OCI-LY7 (cell line): ENCODE measurements at regions not wholly inside any gene's neighbourhood (a gene's known extent, or its start where the extent isn't known, plus 50 kb on each side); places are given as distances from the start of the nearest gene placed in this dataset.

ENCODE experiments used
- BruUV-seq: library from RNA; stranded (reverse); fragments of 400-500 nt; replicated peaks from 2 replicates; lab custom pipeline; 2021; lab: Mats Ljungman, UMichigan
- CTCF ChIA-PET: fragments of 300-600 bp; sonication (Branson Sonifier 250); formaldehyde crosslinking; loops from one replicate; lab custom pipeline; 2022; ENCODE audit warnings: antibody characterized with exemption; ENCODE audit not compliant: unreplicated experiment; lab: Charles Lee
- POLR2A ChIA-PET: fragments of 300-600 bp; sonication (Branson Sonifier 250); formaldehyde crosslinking; loops from one replicate; lab custom pipeline; 2022; ENCODE audit warnings: antibody characterized with exemption; lab: Charles Lee
- DNase-seq: peaks from one replicate; pipeline ENCODE4 v3.0.0-alpha.2; 2015; ENCODE audit warnings: low spot score
- H2AFZ ChIP-seq: fragments of 200-600 bp; sonication (generic), shearing (Covaris generic); 2 replicates; pipeline ENCODE4 v1.6.1; 2014; ENCODE audit warnings: mild to moderate bottlenecking, antibody characterized with exemption, low read length, moderate library complexity
- H3K27ac ChIP-seq: fragments of 200-600 bp; sonication (generic); 2 replicates; pipeline ENCODE4 v1.5.1; 2014; ENCODE audit warnings: mixed run types, low read depth, mild to moderate bottlenecking, moderate library complexity, low read length, inconsistent platforms; ENCODE audit not compliant: poor library complexity, severe bottlenecking
- H3K36me3 ChIP-seq: fragments of 200-600 bp; sonication (generic); 2 replicates; pipeline ENCODE4 v1.6.1; 2014; ENCODE audit warnings: mild to moderate bottlenecking, antibody characterized with exemption, low read length, moderate library complexity, mixed read lengths; ENCODE audit not compliant: insufficient read depth
- H3K4me1 ChIP-seq: fragments of 200-600 bp; sonication (generic); 2 replicates; pipeline ENCODE4 v1.5.1; 2014; ENCODE audit warnings: mild to moderate bottlenecking, low read length; ENCODE audit not compliant: insufficient read depth, poor library complexity, severe bottlenecking
- H3K4me2 ChIP-seq: fragments of 200-600 bp; sonication (generic); 2 replicates; pipeline ENCODE4 v1.6.1; 2014; ENCODE audit warnings: mild to moderate bottlenecking, low read length
- H3K4me3 ChIP-seq: fragments of 200-600 bp; sonication (generic); 2 replicates; pipeline ENCODE4 v1.5.1; 2014; ENCODE audit warnings: mild to moderate bottlenecking, low read depth, low read length; ENCODE audit not compliant: poor library complexity, severe bottlenecking
- H3K79me2 ChIP-seq: fragments of 200-600 bp; sonication (generic); 2 replicates; pipeline ENCODE4 v1.6.1; 2016; ENCODE audit warnings: low read depth, mild to moderate bottlenecking, low read length, moderate library complexity, mixed read lengths; ENCODE audit not compliant: insufficient read depth
- H3K9me2 ChIP-seq: fragments of 200-600 bp; sonication (generic); 2 replicates; pipeline ENCODE4 v1.6.1; 2016; ENCODE audit warnings: mild to moderate bottlenecking, low read length, mixed read lengths; ENCODE audit not compliant: insufficient read depth
- H3K9me3 ChIP-seq: fragments of 200-600 bp; sonication (generic); 2 replicates; pipeline ENCODE4 v1.6.1; 2014; ENCODE audit warnings: mild to moderate bottlenecking, mixed run types, low read length, mixed read lengths
- H4K20me1 ChIP-seq: fragments of 200-600 bp; sonication (generic); 2 replicates; pipeline ENCODE4 v1.6.1; 2014; ENCODE audit warnings: mild to moderate bottlenecking, antibody characterized with exemption, low read length, moderate library complexity, mixed read lengths; ENCODE audit not compliant: insufficient read depth
- CTCF ChIP-seq: fragments of 200-600 bp; sonication (generic); conservative IDR thresholded peaks from 2 replicates; pipeline ENCODE4 v1.5.1; 2014; ENCODE audit warnings: mild to moderate bottlenecking, antibody characterized with exemption, low read length, moderate library complexity, mixed read lengths
- EZH2phosphoT487 ChIP-seq: fragments of 200-600 bp; sonication (generic); IDR thresholded peaks from 2 replicates; pipeline ENCODE4 v1.6.1; 2018; ENCODE audit warnings: low read depth, borderline replicate concordance, mild to moderate bottlenecking, mixed run types, antibody characterized with exemption, low read length, moderate library complexity, mixed read lengths
- intact Hi-C: fragments of 100-400 bp; cut with micrococcal nuclease; formaldehyde crosslinking; loops from one replicate; pipeline ENCODE4 v1.10.0; 2022; ENCODE audit not compliant: unreplicated experiment

GRCh38 chr19:27705896-27706295, 1507.1 kb downstream of the UQCRFS1 start:
- intact Hi-C loops, result no loop called here
- TF ChIP-seq EZH2phosphoT487 (no peak), CTCF (no peak)
- no peak overlapping the region for H3K27ac ChIP-seq
- H3K9me3 ChIP-seq, result 0 out of 2 replicates have a peak, but pooled peaks cover 3% of the 10 kb centered on the region
- no peaks in the 10 kb centered on the region for H3K4me1 ChIP-seq
- no peak overlapping the region for H3K4me3 ChIP-seq
- H3K79me2 ChIP-seq, result no peaks in the 10 kb centered on the region
- H3K9me2 ChIP-seq, result no peaks in the 10 kb centered on the region
- ChIA-PET POLR2A (no interaction called here), CTCF (no interaction called here)
- no peaks in the 10 kb centered on the region for H3K36me3 ChIP-seq
- H3K4me2 ChIP-seq, result no peak overlapping the region
- no peak for DNase-seq
- H4K20me1 ChIP-seq, result no peaks in the 10 kb centered on the region
- no peak overlapping the region for H2AFZ ChIP-seq
- no TSS peak for BruUV-seq

- no peak for TF ChIP-seq CTCF
- no peak for TF ChIP-seq EZH2phosphoT487
- Histone ChIP-seq H2AFZ (no peak overlapping the region), H3K9me2 (no peaks in the 10 kb centered on the region), H3K4me1 (no peaks in the 10 kb centered on the region), H3K27ac (no peak overlapping the region), H3K4me3 (no peak overlapping the region), H3K79me2 (no peaks in the 10 kb centered on the region), H3K4me2 (no peak overlapping the region), H3K36me3 (no peaks in the 10 kb centered on the region), H3K9me3 (no peaks in the 10 kb centered on the region), H4K20me1 (no peaks in the 10 kb centered on the region)
- DNase-seq, result no peak
- intact Hi-C loops, result no loop called here
- ChIA-PET POLR2A (no interaction called here), CTCF (no interaction called here)
- no TSS peak for BruUV-seq
Measured at GRCh38 chr19:27694361-27695055, 1518.4 kb downstream of the UQCRFS1 start.

- intact Hi-C loops, result no loop called here
- H3K9me2 ChIP-seq, result no peaks in the 10 kb centered on the region
- BruUV-seq, result no TSS peak
- TF ChIP-seq CTCF, result no peak
- no peak for TF ChIP-seq EZH2phosphoT487
- no peaks in the 10 kb centered on the region for H3K36me3 ChIP-seq
- H2AFZ ChIP-seq, result no peak overlapping the region
- no peaks in the 10 kb centered on the region for H3K4me1 ChIP-seq
- no peak overlapping the region for H3K27ac ChIP-seq
- ChIA-PET CTCF (no interaction called here), POLR2A (no interaction called here)
- no peak for DNase-seq
- H3K9me3 ChIP-seq, result no peaks in the 10 kb centered on the region
- H3K4me2 ChIP-seq, result no peak overlapping the region
- H3K79me2 ChIP-seq, result no peaks in the 10 kb centered on the region
- no peak overlapping the region for H3K4me3 ChIP-seq
- H4K20me1 ChIP-seq, result no peaks in the 10 kb centered on the region
Measured at GRCh38 chr19:27691991-27692390, 1521.0 kb downstream of the UQCRFS1 start.
